T-helper 1 cell (primary cell): ENCODE measurements at regions not wholly inside any gene's neighbourhood (a gene's known extent, or its start where the extent isn't known, plus 50 kb on each side); places are given as distances from the start of the nearest gene placed in this dataset.
"Not testable (repeated sequence)": the region's sequence is repeated elsewhere in the genome, so short reads cannot be mapped to it uniquely, and the experiment has no call there.

Experiments
- DNase-seq, 5 donors: peaks; one replicate each; pipeline ENCODE4 v3.0.0-alpha.2; 2012 to 2020

- DNase-seq = not testable (repeated sequence)
Measured at GRCh38 chr22:19662049-19662684, 52.1 kb upstream of the SEPTIN5 start.

- no peak for DNase-seq
Measured at GRCh38 chr22:19663286-19663815, 51.0 kb upstream of the SEPTIN5 start.

- no peak for DNase-seq
Measured at GRCh38 chr22:19663821-19664355, 50.4 kb upstream of the SEPTIN5 start.

- no peak for DNase-seq
Measured at GRCh38 chr22:19664406-19664805, 49.9 kb upstream of the SEPTIN5 start.
